HG03521 (cell line): ENCODE measurements at regions not wholly inside any gene's neighbourhood (a gene's known extent, or its start where the extent isn't known, plus 50 kb on each side); places are given as distances from the start of the nearest gene placed in this dataset.

ENCODE experiments used
- ATAC-seq: cut with Tn5 transposase; IDR thresholded peaks from one replicate; pipeline ENCODE4 v1.9.1; 2021; ENCODE audit warnings: mild to moderate bottlenecking, moderate library complexity; ENCODE audit not compliant: unreplicated experiment

DNA sequence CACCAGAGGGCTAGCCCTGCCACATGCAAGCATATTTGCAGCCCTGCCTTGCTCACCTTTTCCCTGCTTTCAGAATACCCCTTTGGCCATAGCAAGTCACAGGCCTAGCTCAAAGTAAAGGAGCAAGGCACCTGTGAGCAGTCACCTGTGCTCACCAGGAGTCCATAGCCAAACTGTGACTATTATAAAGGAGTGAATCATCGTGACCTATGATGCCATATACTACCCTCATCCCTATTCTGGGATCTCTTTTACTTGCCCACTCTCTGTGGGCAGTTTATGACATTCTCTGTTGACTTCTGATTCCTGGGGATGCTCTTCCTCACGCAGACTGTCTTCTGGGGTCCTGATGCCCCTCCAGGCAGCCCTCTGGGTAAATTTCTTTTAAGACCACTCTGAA is 200.5 kb upstream of the NLRP1 start:
- ATAC-seq: no peak

DNA sequence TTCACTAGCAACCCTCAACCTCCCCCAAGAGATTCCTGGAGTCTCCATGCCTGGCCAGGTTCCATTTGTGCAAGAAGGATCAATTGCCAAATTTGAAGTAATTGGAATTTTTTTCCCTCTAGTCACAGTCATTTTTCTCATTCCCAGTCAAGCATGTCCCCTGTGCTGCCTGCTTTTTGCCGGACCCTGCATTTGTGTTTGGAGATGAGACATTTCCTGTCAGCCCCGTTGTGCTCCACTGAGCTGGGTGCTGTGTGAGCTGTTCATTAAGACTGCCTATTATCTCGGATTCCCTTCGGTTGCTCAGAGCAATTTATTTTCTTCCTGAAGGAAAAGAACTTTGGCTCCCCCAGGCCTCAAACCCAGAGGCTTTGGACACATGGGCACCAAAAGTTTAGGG is 201.0 kb upstream of the NLRP1 start:
- ATAC-seq: no peak

DNA sequence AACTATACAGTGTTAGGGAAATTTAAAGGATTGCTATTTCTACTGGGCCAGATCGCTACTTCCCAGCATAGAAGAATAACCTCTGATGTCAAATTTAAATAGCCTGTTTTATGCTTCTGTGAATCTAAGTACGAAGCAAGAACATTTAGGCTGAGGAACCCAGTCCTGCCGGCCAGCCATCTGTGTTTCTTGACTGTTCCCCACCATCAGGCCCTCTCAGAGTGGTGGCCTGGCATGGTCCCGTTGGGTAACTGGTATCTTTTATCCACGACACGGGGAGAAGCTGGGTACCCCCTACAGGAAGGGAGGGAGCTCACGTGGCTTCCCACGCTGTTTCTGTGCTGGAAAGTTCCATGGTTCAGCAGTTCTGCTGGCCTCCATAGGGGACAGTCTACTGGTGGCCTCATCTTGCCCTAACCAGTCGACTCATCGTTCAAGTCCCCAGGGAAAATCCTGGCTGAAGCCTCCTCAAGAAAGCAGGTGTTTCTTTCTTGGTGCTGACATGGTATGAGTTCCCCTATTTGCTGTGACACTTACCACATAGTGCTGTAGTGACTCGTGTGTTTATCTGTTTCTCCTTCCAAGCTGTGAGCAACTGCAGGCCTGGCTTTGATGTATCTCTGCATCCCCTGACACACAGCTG is 201.7 kb upstream of the NLRP1 start:
- peak; percentile 56 for ATAC-seq

DNA sequence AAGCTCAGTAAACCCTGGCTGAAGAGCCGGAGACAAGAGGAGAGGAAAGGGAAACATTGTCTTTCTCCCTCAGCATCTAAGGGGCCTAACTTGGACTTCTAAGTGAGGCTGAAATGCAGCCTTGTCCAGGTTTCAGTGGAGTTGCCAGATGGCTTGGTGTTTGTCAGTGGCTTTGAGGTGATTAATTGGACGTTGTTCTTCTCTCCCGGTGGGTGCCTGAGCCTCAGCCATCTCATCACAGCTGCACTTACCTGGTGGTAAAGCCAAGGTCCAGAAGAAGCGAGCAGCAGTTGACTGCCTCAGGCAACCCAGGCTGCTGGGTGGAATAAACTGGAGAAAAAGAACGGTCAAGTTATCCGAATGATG is 202.2 kb upstream of the NLRP1 start:
- no peak for ATAC-seq

DNA sequence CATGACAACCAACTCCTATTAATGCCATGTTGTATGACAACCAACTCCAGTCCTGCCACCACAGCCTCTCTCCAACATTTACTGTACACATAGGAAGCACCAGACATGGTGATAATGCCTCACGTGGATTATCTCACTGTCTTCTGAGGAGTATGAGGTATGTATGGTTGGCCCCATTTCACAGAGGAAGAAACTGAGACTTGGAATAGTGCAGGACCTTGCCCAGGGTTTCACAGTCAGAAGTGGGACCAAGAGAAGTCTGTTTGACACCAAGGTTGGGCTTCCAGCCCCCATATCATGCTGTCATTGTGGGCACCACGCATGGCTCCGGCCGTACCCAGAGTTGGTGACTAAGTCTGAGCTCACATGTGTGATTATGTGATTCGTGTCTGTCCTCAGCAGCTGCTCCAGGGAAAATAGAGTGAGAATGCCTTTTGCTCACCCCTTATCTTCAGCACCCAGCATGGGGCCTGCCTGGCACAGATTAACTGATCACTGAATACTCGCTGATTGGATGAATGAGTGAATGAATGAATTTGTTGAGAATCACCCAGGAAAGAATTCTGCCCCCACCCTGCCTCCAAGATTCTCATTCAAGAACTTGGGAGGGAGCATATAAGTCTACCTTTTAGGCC is 204.1 kb upstream of the NLRP1 start:
- ATAC-seq: no peak

DNA sequence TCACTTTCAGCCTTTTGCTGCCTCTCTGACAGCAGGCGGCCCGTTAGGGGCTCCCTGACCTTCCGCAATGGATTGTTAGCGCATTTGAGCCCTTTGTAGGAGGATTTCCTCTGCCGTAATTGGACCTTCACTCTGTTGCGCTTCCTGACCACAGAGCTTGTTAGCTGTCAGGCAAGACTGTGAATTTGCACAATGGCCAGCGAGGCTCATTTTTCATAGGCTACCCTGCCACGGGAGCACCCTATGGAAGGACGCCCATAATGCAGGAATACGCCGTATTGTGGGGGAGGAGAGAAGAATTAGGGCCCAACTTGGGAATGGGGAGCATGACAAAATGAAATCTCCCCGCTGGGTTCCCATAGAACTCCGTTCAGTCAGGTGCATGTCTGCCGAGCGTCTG is 205.2 kb upstream of the NLRP1 start:
- no peak for ATAC-seq

DNA sequence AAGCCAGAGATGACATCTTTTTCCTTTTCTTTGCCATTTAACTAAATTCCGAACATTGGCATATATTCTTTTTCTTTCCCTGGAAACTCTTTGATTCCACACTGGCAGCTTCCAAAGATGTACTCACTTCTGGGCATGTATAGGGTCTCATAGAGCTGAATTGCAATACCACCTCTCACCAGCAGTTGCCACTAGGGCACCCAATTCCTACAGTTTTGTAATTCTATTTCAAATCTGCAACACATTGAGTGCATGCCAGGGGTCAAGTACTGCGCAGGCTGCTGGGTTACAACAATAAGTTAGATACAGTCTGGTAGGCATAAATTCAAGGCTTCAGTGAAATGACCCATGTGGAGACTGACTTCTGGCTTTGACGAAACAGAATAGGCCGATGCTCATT is 208.8 kb upstream of the NLRP1 start:
- ATAC-seq: no peak

DNA sequence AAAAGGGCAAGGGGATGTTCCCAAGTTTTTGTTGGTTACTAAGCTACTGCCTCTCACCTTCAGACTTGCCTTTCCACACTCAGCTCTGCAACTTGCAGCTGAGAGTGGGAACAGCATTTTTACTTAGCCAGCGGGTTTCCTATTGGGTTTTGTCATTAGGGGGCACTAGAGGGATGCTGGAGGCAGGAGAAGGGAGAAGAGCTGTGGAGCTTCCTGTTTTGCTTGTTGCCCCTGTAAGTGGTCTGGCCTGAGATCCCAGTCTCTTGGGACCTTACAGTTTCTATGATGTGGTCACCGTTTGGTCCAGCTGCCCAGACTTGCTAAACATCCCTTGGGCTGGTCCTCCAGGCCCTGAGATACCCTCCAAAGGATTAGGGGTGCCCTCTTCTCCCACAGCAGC is 209.6 kb upstream of the NLRP1 start:
- ATAC-seq: no peak

DNA sequence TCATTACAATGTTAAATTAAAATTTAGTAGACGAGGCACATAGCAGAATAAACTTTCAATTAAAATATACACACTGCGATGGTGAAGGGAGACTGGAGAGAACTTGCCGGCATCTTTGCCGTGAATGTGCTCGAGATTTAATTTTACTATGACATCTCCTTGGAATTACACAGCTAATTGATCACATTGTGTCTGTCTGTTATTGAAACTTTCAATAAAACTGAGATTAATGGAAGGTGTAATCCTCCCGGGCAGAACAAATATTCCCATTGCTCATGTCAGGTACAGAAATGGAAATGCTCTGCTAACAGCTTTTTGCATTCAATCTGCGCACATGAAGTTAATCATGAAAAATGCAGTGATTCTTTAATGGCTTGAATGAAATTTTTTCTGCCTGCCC is 210.1 kb upstream of the NLRP1 start:
- ATAC-seq: no peak

DNA sequence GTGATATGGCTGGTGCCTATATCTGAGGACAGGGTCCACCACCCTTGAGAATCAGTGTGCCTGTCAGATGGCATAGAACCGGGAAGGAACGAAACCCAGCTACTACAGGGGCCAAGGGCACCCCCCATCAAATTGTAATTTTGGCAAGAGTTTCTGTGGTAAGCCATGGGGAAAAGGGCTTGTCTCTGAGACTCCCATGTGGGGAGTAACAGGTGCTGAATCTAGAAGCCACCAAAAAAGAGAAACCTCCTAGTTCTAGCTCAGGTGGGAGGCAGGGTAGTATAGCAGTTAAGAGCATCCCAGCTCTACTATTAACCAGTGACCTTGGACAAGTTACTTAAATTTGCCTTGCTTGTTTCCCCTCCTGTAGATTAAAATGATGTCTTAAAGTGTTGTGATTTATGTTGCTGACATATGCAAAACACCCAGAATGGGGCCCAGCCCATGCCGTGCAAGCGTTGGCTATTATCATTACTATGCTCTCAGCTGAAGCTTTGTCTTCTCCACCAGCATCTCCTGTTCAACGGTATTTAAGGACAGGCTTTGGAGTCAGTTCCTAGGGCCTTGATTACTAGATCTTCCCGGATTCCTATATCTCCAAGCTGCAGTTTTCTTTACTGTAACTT is 210.7 kb upstream of the NLRP1 start:
- ATAC-seq: no peak

DNA sequence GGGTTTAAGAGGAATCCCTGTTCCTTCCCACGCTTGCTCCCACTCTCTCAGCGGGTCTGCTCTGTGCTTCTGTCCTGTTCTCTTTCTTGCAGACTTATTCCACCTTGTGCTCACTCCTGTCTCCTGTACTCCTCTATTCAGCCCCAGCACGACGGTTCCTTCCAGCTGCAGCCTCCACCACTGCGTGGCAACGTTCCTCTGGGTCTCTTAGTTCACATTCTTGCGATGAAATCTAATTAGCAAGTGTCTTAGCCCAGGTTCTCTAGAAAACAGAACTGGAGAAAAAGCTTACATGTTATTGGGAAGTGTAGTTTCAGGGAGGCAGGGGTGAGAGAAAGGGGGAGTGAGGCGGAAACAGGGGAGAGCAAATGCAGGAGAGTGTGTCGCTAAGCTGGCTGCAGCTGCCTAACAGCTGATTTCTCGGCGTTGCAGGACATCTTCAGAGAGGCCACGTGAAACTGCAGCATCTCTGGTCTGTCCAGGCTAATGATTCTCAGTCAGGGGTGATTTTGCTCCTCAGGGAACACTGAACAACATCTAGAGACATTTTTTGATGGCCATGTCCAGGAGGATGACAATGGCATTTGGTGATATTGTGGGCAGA is 213.2 kb upstream of the NLRP1 start:
- ATAC-seq: no peak

DNA sequence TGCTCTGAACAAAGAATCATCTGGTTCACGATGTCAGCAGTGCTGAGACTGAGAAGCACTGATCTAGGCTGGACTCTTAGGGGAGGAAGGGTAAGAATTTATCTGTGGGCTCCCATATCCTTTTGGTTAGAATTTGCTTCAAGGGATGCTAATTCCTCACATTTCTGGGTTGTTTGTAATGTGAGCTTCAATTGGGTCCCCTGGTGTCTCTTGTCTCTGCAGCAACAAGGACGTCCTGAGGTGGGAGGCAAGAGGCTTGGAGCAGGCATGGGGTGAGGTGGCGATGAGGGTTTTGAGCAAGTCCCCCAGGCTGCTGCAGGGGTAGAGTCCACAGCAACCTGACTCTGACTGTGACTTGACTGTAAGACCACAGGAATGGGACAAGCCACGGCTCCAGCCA is 213.8 kb upstream of the NLRP1 start:
- ATAC-seq: no peak

DNA sequence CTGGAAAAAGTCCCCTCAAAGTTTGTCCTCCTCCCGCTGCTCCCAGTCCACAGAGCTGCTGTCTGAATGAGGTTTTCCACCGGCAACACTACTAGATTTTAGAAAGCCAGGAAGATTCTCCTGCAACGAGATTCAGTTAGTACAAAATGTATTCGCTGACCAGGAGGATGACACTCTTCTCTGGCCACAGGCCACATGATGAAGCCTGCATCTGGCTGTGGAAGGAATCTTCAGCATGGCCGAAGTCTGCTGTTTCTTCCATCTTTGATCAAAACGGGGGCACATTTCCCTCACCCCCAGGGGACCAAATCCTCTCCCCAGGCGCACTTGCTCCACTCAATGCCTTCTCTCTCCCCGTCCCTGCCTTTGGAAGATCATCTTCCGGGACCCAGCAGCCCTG is 215.8 kb upstream of the NLRP1 start:
- no peak for ATAC-seq

DNA sequence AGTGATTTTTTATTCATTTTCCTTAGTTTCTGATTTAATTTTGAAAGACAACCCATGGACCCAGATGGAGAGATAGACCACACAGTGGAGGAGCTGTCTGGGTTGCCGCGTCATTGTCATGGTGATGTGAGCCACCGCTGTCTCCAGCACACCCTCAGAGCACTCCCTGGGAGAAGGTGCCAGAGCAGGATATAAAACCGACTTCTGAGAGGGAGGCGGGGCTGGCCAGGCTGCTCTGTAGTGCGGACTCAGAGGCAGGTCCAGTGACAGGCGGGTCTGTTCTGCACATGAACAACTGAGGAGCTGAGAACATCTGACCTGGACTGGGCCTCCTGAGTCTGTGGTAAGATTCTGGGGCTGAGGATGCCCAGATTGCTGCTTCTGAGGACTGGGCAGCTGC is 216.3 kb upstream of the NLRP1 start:
- ATAC-seq: no peak

DNA sequence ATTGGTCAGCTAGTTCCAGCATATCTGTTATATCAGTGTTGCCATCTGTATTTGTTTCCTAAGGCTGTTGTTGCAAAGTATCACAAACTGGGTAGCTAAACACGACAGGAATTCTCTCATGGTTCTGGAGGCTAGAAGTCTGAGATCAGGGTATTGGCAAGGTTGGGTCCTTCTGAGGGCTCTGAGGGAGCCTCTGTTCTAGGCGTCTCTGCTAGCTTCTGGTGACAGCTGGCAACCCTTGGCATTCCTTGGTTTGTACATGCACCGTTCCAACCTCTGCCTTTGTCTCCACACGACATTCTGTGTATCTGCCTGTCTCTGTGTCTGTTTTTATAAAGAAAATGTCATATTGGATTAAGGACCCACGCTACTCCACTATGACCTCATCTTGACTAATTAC is 219.9 kb upstream of the NLRP1 start:
- ATAC-seq: no peak

DNA sequence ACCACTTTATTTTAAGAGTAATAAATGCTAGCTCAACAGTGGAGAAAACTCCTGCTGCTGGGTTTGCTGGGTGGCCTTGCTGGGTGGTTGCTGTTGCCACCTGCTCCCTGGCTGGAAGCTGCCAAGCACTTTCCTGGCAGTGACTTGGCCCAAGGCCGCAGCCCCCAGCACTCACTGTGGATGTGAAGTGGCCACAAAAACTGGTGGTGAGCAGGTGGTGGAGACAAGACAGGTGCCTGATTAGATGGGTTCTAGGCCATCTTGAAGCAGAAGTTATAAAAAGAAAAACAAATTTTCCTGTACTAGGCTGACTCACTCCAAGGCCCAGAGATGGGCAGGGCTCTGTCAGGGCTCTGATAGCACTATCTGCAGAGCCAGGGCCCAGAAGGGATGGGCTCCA is 224.7 kb upstream of the NLRP1 start:
- no peak for ATAC-seq

DNA sequence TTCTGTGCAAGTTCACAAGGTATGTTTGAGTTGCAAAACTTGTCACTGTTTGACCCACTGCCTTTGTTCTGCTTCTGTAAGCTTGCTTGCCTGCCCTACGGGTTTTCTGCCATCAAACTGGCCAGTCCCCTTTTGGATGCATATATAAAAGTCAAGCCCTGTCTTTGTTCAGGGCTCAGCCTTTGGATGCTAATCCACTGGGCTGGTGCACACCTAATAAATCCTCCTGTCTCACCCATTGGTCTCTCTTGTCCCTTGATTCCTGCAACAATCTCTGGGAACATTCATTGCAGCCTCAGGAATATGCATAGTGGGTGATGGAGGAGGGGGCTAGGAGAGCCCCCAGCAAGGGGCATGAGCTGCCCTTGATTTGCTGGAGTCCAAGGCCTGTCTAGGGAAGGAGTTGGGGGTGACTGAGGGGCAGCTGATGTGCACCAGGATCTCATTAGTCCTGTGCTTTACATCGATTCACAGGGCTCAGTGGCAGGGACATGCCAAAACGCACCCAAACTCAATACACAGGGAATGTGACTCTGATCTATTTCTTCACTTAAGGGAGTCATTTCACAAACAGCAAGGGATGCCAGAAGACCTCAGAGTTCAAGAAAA is 225.4 kb upstream of the NLRP1 start:
- no peak for ATAC-seq

DNA sequence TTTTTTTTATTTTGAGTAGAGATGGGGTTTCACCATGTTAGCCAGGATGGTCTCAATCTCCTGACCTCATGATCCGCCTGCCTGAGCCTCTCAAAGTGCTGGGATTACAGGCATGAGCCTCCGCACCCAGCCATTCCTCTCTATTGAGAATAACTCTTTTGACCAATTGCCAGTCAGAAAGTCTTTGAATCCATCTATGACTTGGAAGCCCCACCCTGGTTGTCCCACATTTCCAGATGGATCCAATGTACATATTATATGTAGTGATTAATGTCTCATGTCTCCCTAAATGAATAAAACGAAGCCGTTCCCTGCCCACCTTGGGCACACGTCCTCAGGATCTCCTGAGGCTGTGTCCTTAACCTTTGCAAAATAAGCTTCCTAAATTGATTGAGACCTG is 228.3 kb upstream of the NLRP1 start:
- ATAC-seq: no peak

DNA sequence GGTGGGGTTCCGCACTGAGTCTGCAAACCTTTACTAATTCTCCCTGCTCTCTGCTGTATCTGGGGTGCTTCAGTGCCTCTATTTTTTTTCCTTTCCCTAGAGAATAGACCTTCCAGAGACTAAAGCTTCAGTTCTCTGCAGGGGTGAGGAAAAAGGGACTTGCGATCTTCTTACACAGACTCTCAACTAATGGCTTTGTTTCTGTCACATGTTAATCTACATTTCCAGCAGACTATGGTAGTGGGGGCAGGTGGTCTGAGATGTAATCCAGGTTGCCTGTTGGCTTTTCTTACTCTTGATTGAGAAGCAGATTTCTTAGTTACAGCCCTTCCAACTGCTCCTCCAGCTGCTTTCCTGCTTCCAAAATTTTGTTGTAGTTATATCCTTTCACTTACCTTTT is 229.0 kb upstream of the NLRP1 start:
- no peak for ATAC-seq

DNA sequence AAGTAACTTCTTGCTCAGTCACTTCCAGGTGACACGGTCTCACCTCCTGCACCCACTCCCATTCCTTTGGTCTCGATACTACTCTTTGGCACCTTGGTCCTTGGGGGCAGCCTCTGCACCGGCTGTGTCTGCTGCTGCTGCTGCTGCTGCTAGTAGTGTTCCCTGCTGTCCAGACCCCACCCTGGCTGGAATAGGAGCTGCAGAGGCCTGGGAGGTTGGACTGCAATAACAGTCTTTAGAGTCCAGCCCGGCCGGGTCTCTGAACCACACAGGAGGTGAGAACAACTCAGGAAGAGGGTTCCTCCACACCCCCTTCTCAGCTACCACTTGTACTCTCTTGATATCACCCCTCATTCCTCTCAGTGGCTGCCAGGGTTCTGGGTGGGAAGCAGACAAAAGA is 231.1 kb upstream of the NLRP1 start:
- ATAC-seq: no peak

DNA sequence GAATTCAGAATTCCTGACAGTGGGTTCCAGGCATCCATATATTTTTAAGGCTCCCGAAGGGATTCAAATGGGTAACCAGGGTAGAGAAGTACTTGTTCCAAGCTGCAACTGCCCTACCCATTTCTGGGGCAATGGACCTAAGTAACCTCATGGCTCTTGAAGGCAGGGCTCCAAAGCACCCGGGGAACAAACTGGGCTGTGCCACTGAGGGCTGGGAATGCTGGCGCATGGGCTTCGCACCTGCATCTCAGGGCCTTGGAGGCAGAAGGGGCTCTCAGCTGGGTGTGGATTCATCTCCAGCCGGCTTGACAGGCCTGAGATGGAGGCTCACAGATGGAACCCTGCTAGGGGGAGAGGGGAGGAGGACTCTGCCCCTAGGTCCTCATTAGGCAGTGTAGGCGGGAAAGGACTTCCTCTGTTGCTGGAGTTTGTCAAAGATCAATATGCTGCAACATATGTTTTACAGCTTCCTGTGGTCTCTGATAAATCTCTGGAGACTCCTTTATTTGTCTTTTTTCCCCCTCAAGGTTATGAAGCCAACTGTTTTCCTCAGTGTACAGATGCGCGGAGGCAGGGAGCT is 232.3 kb upstream of the NLRP1 start:
- no peak for ATAC-seq
